ENCODE measurements at regions not wholly inside any gene's neighbourhood (a gene's known extent, or its start where the extent isn't known, plus 50 kb on each side); places are given as distances from the start of the nearest gene placed in this dataset.

DNA sequence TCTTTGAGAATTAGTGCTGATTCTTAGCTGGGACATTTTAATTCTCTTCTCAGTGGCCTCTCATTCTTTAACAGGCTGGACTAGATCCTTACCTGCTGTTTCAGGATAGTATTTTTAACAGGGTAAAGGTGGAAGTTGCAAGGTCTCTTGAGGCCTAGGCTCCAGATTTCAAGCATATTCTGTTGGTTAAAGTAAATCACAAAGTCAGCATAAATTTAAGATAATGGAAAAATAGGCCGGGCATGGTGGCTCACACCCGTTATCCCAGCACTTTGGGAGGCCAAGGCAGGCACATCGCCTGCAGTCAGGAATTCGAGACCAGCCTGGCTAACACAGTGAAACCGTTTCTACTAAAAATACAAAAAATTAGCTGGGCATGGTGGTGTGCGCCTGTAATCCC lies 1149.0 kb downstream of the EPHA7 start:
- Histone ChIP-seq H3K4me3 (replicated peaks in 1 of 3; ENCODE audit: low read depth in 2 of 3, low read length in 3 of 3) (no peak overlapping the region), H2AFZ (ENCODE audit: insufficient read depth, low read depth, low read length, poor library complexity, severe bottlenecking) (no peak overlapping the region), H4K20me1 (ENCODE audit: insufficient read depth, low read length) (no peaks in the 10 kb centered on the region), H3K9me3 (replicated peaks in 1 of 2; ENCODE audit: control insufficient read depth in 1 of 2, insufficient read depth in 1 of 2, low read length in 2 of 2) (no peaks in the 10 kb centered on the region), H3K36me3 (replicated peaks in 1 of 2; ENCODE audit: control insufficient read depth in 1 of 2, insufficient read depth in 2 of 2, low read length in 2 of 2) (no peaks in the 10 kb centered on the region), H3K4me2 (replicated peaks; ENCODE audit: extremely low read depth, low read length, poor library complexity, severe bottlenecking) (no peak overlapping the region), H3K27me3 (ENCODE audit: control insufficient read depth in 2 of 2, insufficient read depth in 2 of 2, low read length in 2 of 2) (no peaks in the 10 kb centered on the region), H3K9ac (ENCODE audit: insufficient read depth, low read length, poor library complexity, severe bottlenecking) (no peak overlapping the region), H3K79me2 (ENCODE audit: insufficient read depth, low read length) (no peaks in the 10 kb centered on the region), H3K27ac (ENCODE audit: low read depth in 1 of 2, low read length in 2 of 2) (no peak overlapping the region), H3K4me1 (ENCODE audit: control insufficient read depth in 1 of 2, insufficient read depth in 2 of 2, low read length in 2 of 2) (no peaks in the 10 kb centered on the region)
- Mint-ChIP-seq H3K9me3 (peaks cover 0 to 1% (median 0%) of the 10 kb centered on the region in 7 donors), H3K36me3 (no peaks in the 10 kb centered on the region), H3K4me1 (no peaks in the 10 kb centered on the region), H3K27ac (no peak overlapping the region), H3K4me3 (no peak overlapping the region), H3K27me3 (ENCODE audit: low read depth in 3 of 3) (peaks cover 0 to 1% (median 0%) of the 10 kb centered on the region in 3 donors)
- intact Hi-C loops (cut with micrococcal nuclease) = no loop called here
- WGBS (ENCODE audit: insufficient coverage) = 100% methylated on average over 6 of the region's 6 CpGs
- DNase-seq = no peak
- no peak for TF ChIP-seq CTCF (IDR thresholded peaks at IDR 0.05)

DNA sequence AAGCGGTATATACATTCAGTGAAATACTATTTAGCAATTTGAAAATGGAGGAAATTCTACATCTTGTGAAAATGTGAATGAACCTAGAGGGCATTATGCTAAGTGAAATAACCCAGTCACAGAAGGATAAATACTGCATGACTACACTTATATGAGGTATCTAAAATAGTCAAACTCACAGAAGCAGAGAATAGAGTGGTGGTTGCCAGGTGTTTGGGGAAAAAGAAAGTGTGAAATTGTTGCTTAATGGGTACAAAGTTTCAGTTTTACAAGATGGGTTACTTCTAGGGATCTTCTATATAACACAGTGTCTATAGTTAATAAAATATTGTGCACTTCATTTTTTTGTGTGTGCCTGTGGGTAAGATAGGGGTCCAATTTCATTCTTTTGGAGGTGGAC lies 1152.0 kb downstream of the EPHA7 start:
- no peak for TF ChIP-seq CTCF (IDR thresholded peaks at IDR 0.05)
- intact Hi-C loops (cut with micrococcal nuclease) = no loop called here

More for the DNA sequence above, 1152.0 kb downstream of the EPHA7 start:
- H3K36me3 ChIP-seq (replicated peaks in 1 of 2; ENCODE audit: control insufficient read depth in 1 of 2, insufficient read depth in 2 of 2, low read length in 2 of 2) = no peaks in the 10 kb centered on the region
- H3K36me3 Mint-ChIP-seq = no peaks in the 10 kb centered on the region
- H3K4me3 ChIP-seq (replicated peaks in 1 of 3; ENCODE audit: low read depth in 2 of 3, low read length in 3 of 3) = no peak overlapping the region
- H3K4me1 Mint-ChIP-seq = no peaks in the 10 kb centered on the region
- H3K27ac Mint-ChIP-seq = no peak overlapping the region
- H3K9me3 Mint-ChIP-seq = no peaks in the 10 kb centered on the region
- H4K20me1 ChIP-seq (ENCODE audit: insufficient read depth, low read length) = no peaks in the 10 kb centered on the region
- H3K4me1 ChIP-seq (ENCODE audit: control insufficient read depth in 1 of 2, insufficient read depth in 2 of 2, low read length in 2 of 2) = no peaks in the 10 kb centered on the region
- no CpG with 5 or more reads among the region's 1 CpG for WGBS (ENCODE audit: insufficient coverage)
- no peak overlapping the region for H3K27ac ChIP-seq (ENCODE audit: low read depth in 1 of 2, low read length in 2 of 2)
- H3K4me3 Mint-ChIP-seq = no peak overlapping the region
- no peaks in the 10 kb centered on the region for H3K27me3 ChIP-seq (ENCODE audit: control insufficient read depth in 2 of 2, insufficient read depth in 2 of 2, low read length in 2 of 2)
- DNase-seq = no peak
- no peak overlapping the region for H3K9ac ChIP-seq (ENCODE audit: insufficient read depth, low read length, poor library complexity, severe bottlenecking)
- H3K9me3 ChIP-seq (replicated peaks in 1 of 2; ENCODE audit: control insufficient read depth in 1 of 2, insufficient read depth in 1 of 2, low read length in 2 of 2) = no peaks in the 10 kb centered on the region
- H3K4me2 ChIP-seq (replicated peaks; ENCODE audit: extremely low read depth, low read length, poor library complexity, severe bottlenecking) = no peak overlapping the region
- H2AFZ ChIP-seq (ENCODE audit: insufficient read depth, low read depth, low read length, poor library complexity, severe bottlenecking) = no peak overlapping the region
- H3K27me3 Mint-ChIP-seq (ENCODE audit: low read depth in 3 of 3) = no peaks in the 10 kb centered on the region
- H3K79me2 ChIP-seq (ENCODE audit: insufficient read depth, low read length) = no peaks in the 10 kb centered on the region
